Vagina (tissue), 2 donors: ENCODE measurements at regions not wholly inside any gene's neighbourhood (a gene's known extent, or its start where the extent isn't known, plus 50 kb on each side); places are given as distances from the start of the nearest gene placed in this dataset.
"Not testable (repeated sequence)": the region's sequence is repeated elsewhere in the genome, so short reads cannot be mapped to it uniquely, and the experiment has no call there.

Experiments
- DNase-seq, 2 donors: peaks; one replicate each; pipeline ENCODE4 v3.0.0-alpha.2; 2017; ENCODE audit errors: extremely low spot score in 2 of 2
- H3K27ac ChIP-seq: fragments of 200-600 bp; sonication (generic); one replicate; pipeline ENCODE4 v1.5.1; 2019
- H3K27me3 ChIP-seq: fragments of 200-600 bp; sonication (generic); one replicate; pipeline ENCODE4 v1.5.1; 2019
- H3K36me3 ChIP-seq, 2 donors: fragments of 200-600 bp; sonication (generic); one replicate each; pipeline ENCODE4 v1.5.1; 2017 to 2019
- H3K4me1 ChIP-seq: fragments of 200-600 bp; sonication (generic); one replicate; pipeline ENCODE4 v1.5.1; 2019
- H3K4me3 ChIP-seq, 2 donors: fragments of 200-600 bp; sonication (generic); 1 replicate in 1 of 2; 2 replicates in 1 of 2; pipeline ENCODE4 v1.5.1; 2016 to 2019
- H3K9me3 ChIP-seq: fragments of 200-600 bp; sonication (generic); one replicate; pipeline ENCODE4 v1.5.1; 2019
- CTCF ChIP-seq, 3 experiments: fragments of 450-650 bp in 2 of 3; fragments of 200-600 bp in 1 of 3; sonication (generic) in 1 of 3; IDR thresholded peaks; one replicate each; pipeline ENCODE4 v1.5.1; 2017 to 2019; ENCODE audit warnings: antibody characterized with exemption in 3 of 3, mild to moderate bottlenecking in 2 of 3, moderate library complexity in 2 of 3
- POLR2A ChIP-seq, 2 donors: fragments of 450-650 bp; IDR thresholded peaks; one replicate each; pipeline ENCODE4 v1.6.1; 2017; ENCODE audit warnings: antibody characterized with exemption in 2 of 2, mild to moderate bottlenecking in 2 of 2, moderate library complexity in 2 of 2
- POLR2AphosphoS5 ChIP-seq, 2 donors: sonication (generic); formaldehyde crosslinking; IDR thresholded peaks; one replicate each; pipeline ENCODE4 v1.9.0; 2017; ENCODE audit warnings: antibody characterized with exemption in 2 of 2, mild to moderate bottlenecking in 2 of 2, low read depth in 1 of 2; ENCODE audit not compliant: insufficient read depth in 1 of 2
- intact Hi-C: fragments of 100-400 bp; cut with DNase I; formaldehyde crosslinking; loops from one replicate; pipeline ENCODE4 v1.15.1; 2023

- intact Hi-C loops: no loop called here
- no peaks in the 10 kb centered on the region for H3K4me1 ChIP-seq
- H3K36me3 ChIP-seq: no peaks in the 10 kb centered on the region
- DNase-seq: no peak
- H3K4me3 ChIP-seq: no peak overlapping the region
- H3K27me3 ChIP-seq: no peaks in the 10 kb centered on the region
- no peak overlapping the region for H3K27ac ChIP-seq
- TF ChIP-seq CTCF (IDR thresholded peaks at IDR 0.05) (no peak), POLR2AphosphoS5 (IDR thresholded peaks at IDR 0.05; ENCODE audit: insufficient read depth in 1 of 2, low read depth in 1 of 2) (no peak), POLR2A (IDR thresholded peaks at IDR 0.05) (no peak)
- no peaks in the 10 kb centered on the region for H3K9me3 ChIP-seq
Observed at GRCh38 chr18:15005313-15006130, 257.6 kb downstream of the ANKRD30B start.

GRCh38 chr18:15006616-15007015, 258.6 kb downstream of the ANKRD30B start:
- H3K4me1 ChIP-seq, H3K36me3 ChIP-seq, H3K9me3 ChIP-seq, DNase-seq, H3K4me3 ChIP-seq, H3K27me3 ChIP-seq, H3K27ac ChIP-seq, intact Hi-C loops: not testable (repeated sequence)

- intact Hi-C loops, H3K27me3 ChIP-seq, H3K36me3 ChIP-seq, DNase-seq, H3K4me3 ChIP-seq, H3K9me3 ChIP-seq, H3K4me1 ChIP-seq, H3K27ac ChIP-seq: not testable (repeated sequence)
Observed at GRCh38 chr18:15026041-15026440, 278.1 kb downstream of the ANKRD30B start.

- H3K27me3 ChIP-seq, DNase-seq, H3K9me3 ChIP-seq, intact Hi-C loops, H3K27ac ChIP-seq, H3K36me3 ChIP-seq, H3K4me3 ChIP-seq, H3K4me1 ChIP-seq: not testable (repeated sequence)
Observed at GRCh38 chr18:15028037-15028436, 280.1 kb downstream of the ANKRD30B start.

- H3K4me3 ChIP-seq, H3K36me3 ChIP-seq, H3K27ac ChIP-seq, H3K4me1 ChIP-seq, H3K9me3 ChIP-seq, DNase-seq, H3K27me3 ChIP-seq, intact Hi-C loops: not testable (repeated sequence)
Observed at GRCh38 chr18:15060279-15060880, 312.4 kb downstream of the ANKRD30B start.

- DNase-seq, H3K4me1 ChIP-seq, H3K4me3 ChIP-seq, intact Hi-C loops, H3K36me3 ChIP-seq, H3K27me3 ChIP-seq, H3K27ac ChIP-seq, H3K9me3 ChIP-seq: not testable (repeated sequence)
Observed at GRCh38 chr18:15061289-15061896, 313.4 kb downstream of the ANKRD30B start.

DNA sequence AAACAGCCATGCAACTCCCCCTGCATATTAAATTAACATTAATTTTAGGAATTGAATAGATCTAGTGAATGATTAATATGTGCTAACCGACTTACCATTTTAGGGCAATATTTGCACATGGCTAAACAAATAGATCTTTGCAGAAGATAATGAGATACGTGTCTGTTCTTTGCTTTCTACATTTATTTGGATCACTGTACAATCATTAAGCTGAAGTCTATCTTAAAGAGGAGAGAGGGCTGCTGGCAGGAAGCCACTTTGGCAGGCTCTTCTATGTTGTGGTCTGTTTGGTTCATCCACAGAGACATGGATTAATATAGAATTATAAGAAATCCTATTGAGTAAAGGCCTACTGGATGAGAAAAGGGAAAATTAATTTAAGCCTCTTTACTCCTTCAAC, 318.5 kb downstream of the ANKRD30B start:
- intact Hi-C loops, H3K27ac ChIP-seq, H3K36me3 ChIP-seq, H3K4me3 ChIP-seq, DNase-seq, H3K27me3 ChIP-seq, H3K4me1 ChIP-seq, H3K9me3 ChIP-seq: not testable (repeated sequence)

DNA sequence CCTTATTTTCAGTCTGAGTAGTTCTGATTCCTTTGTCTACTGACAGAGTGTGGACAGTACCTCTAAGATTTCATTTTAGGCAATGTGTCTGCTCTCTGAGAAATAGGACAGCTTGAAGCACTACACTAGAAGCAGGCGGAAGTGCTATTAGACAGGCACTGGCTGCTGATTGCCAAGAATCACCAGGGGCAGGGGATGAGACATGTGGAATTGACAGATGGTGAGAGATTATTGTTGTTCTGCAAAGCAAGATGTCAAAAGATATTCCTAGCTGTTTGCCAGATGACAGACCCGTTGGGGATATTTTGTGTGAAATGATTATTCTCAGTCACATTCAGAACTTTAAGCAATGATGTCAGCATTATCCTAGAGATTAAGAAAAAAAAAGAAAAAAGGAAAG, 323.3 kb downstream of the ANKRD30B start:
- H3K4me3 ChIP-seq, H3K4me1 ChIP-seq, DNase-seq, H3K9me3 ChIP-seq, H3K27ac ChIP-seq, intact Hi-C loops, H3K27me3 ChIP-seq, H3K36me3 ChIP-seq: not testable (repeated sequence)
